NCI-H2196 (cell line): ENCODE measurements at regions not wholly inside any gene's neighbourhood (a gene's known extent, or its start where the extent isn't known, plus 50 kb on each side); places are given as distances from the start of the nearest gene placed in this dataset.

Experiments
- DNase-seq: peaks from one replicate; lab custom pipeline; 2025; ENCODE audit not compliant: unreplicated experiment; lab: John Stamatoyannopoulos, UW

- DNase-seq, result no peak
Measured at GRCh38 chr6:144797881-144798589, 512.9 kb downstream of the UTRN start.

DNA sequence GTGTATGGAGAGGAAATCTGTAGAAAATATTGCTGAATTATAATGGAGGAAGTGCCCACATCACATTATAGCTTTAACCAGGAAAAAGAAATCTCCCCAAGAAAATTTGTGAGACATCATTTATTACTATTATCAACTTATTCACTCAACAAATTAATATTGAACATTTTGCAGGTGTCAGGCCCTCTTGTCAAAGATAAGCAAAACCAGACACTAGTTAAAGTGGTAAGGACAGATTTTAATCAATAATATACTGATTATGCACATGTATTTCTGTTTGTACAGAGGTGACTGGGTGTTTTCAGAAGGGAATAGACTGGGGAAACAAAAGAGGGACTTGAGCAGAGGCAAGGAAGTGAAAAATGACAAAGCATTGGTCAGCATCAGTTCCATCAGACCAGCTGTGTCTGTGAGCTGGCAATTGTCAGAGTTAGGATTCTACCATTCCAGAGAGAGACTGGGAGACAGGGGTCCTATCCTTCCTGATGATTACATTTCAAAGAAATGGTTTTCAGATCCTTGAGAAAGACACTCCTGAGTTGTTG, 519.2 kb downstream of the UTRN start:
- DNase-seq, result no peak

DNA sequence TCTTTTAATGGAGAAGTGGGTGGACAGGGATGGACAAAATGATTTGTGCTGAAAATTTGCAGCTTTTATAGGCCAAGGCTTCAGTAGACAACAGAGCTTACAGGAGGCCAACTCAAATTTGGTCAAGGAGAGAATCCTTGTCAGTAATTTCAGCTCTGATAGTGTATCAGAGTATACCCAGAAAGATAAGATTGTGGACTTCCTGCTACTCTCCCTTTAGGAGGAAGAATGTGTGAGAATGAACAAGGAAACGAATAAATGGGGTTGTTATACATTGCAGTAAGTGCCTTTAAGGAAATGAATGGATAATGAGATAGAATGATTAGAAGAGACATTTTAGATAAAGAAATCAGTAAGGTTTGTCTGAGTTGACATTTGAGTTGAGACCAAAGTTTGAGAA, 519.9 kb downstream of the UTRN start:
- no peak for DNase-seq

DNA sequence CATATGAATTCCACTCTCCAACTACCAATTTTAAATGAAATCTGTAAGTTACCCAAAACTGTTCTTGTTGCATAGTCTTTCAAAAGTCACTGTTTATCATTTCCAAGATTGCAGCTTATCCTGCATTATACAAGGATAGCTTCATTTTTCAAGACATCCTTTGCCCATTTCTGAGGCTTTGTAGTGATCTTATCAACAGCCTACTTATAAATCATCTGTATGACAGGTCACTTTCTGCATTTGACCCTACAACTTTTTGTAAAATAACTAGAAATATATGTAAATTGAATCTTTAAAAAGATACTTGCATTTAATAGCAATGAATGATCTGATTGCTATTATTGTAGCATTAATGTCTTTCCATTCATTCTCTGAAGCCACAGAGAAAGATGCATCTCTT, 521.1 kb downstream of the UTRN start:
- no peak for DNase-seq

DNA sequence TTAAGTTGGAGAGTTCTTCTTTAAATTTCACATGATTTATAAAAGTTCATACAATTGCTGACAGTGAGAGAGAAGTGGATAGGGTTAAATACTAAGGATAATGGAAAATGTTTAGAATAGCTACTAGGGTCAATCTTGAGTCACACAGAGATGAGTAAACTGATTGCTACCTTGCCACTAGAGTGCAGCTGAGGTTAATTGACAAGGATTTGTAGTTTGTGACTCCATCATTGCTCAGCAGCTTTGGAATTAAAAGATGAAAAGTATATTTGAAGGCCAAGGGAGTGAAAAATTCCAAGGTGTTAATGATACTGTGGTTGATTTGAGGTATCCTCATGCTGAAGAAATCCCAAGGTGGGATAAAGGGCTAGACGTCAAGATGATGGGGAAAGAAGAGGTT, 524.0 kb downstream of the UTRN start:
- no peak for DNase-seq

- DNase-seq, result no peak
Measured at GRCh38 chr6:144809969-144810368, 524.8 kb downstream of the UTRN start.

- DNase-seq, result no peak
Measured at GRCh38 chr6:144811140-144811539, 526.0 kb downstream of the UTRN start.

DNA sequence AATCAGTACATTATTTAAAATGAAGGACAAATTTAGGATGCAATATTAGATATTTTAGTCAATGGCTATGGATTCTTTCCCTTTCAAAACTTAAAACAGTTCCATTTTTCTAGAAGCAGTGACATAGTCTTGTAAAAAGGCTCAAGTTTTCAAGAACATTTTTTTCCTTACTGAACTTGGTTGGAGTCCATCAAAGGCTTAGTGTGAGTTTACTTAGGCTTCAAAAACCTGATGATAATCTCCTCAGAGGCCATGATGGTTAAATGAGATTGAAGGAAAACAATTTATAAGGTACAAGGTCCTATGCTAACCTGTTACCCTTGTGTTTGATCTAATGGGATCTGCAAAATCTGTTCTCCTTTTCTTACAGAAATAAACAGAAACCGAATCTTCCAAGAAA, 531.8 kb downstream of the UTRN start:
- DNase-seq, result no peak

DNA sequence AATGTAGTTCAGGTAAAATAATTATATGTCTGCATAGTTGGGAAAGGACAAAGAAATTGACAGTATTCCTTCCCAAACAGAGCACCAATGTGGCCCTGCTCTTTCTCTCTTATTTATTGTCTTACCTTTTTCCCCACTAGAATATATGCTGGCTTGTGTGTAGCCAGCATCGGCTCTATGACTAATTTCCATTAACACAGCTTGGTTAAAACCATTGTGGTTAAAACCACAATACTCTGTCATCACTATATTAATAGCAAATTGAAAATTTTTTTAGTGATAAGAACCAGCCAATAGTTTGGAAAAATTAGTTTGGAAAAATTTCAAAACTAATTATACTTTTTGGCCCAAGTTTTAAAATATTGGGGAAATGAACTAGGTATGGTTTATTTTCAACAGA, 535.1 kb downstream of the UTRN start:
- DNase-seq, result no peak

- DNase-seq, result no peak
Measured at GRCh38 chr6:144823131-144823530, 538.0 kb downstream of the UTRN start.

DNA sequence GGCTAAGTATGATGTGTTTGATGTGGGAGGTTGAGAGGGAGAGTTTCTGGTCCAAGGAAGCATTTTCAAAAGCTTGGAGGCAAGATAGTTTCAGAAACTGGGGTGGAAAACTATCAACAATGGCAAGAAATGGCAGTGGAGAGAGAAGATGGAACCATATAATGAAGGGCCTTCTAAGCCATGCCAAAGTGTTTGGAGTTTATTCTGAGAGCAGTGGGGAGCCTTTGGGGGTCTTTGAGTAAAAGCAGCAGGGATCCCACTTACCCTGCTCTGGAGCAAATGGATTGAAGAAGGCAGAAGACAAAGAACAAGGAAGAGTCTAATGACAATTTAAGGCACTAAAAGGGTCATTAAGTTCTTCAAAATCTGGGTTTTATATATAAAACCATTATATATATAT, 538.9 kb downstream of the UTRN start:
- no peak for DNase-seq

- DNase-seq, result no peak
Measured at GRCh38 chr6:144834426-144835038, 549.4 kb downstream of the UTRN start.

DNA sequence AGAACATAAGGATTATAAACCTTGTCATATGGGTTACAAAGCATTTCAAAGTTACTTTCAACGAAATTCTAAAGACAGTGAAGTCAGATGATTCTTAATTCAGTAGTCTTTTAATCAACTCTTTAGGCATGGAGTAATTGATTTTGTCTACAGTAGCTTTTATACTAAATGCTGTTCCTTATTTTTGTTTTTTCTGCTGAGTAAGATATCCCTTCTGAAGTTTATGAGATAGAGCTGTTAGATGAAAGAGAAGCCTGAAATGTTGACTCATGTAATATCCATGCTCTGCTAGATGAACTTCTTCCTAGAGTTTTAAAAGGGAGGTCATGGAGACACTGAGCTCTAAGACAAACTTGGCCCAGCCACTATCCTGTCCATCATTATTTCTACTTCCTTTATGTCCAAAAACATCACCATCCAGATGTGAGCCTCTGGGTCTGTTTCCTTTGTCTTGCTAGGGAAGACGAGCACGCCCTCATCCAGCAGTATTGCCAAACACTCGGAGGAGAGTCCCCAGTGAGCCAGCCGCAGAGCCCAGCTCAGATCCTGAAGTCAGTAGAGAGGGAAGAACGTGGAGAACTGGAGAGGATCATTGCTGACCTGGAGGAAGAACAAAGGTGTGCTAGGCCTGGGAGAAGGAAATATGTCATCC, 550.3 kb downstream of the UTRN start:
- DNase-seq, result no peak

- DNase-seq, result no peak
Measured at GRCh38 chr6:144840619-144841018, 555.5 kb downstream of the UTRN start.

GRCh38 chr6:144843701-144844100, 558.6 kb downstream of the UTRN start:
- no peak for DNase-seq

- no peak for DNase-seq
Measured at GRCh38 chr6:144844596-144844995, 559.5 kb downstream of the UTRN start.

DNA sequence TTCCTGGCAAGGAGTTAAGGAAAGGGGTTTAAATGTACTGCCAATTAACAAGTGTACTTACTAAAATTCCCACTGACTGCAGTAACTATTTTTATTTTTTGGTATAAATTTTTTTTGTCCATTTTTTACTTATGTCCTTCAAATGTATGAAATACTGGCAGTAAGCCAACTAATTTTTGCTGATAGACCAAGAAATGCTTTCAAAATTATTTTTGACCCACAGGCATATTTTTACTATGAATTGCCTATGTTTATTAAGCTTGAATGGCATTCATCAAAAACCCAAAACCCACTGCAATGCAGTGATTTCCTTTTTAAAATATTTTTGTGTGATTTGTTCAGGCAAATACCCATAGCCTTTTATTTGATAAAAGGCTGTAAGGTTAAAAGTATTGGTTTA, 560.1 kb downstream of the UTRN start:
- DNase-seq, result no peak

DNA sequence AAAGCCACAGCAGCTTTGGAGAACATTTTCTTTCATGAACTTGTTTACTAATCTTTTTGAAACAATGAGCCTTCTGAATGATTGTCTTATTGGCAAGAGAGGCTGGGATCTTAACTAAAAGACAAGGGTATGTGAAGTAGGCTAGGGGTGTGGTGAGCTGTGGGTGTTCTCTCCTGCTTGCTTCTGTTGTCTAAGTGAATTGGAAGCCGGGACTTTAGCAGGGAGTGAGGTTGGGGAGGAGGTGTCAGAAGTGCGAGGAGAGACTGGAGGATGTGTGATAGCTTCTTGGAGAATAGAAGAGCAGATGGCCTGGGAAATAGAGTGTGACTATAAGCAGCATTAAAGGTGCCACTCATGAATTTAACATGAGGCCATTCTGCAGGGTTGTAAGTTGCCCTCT, 562.8 kb downstream of the UTRN start:
- DNase-seq, result no peak

- no peak for DNase-seq
Measured at GRCh38 chr6:144849920-144850319, 564.8 kb downstream of the UTRN start.

DNA sequence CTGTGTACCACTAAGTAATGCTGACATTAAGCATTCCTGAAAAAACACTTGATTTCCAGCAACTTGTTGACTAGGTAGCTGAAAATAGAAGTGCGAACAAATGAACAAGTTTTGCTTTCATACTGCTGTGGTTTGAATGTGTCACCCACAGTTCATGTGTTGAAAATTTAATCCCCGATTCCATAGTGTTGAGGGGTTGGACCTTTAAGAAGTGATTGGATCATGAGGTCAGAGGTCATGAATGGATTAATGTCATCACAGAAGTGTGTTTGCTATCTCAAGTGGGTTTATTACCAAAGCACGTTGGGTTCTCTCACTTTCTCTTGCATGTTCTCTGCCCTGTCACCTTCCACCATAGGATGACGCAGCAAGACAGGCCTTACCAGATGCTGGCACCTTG, 568.5 kb downstream of the UTRN start:
- no peak for DNase-seq

- DNase-seq, result no peak
Measured at GRCh38 chr6:144854654-144855053, 569.5 kb downstream of the UTRN start.

DNA sequence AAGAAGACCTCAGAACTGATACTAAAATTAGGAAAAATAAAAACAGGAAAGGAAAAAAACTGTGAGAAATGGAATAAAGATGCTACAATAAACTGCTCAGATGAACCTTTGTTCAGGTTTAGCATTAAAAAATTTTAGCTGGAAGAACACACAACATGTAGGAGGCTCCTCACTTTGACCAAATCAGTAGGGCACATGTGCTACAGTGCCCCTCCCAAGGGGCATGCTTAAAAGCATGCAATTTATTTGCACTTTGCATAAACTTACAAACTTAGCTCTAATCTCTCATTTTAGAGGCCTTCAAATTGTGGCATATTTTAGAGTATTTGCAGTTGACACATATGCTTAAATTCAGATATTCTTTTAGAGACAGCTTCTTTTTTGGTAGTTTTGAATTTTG, 570.2 kb downstream of the UTRN start:
- no peak for DNase-seq
